A549 (cell line): ENCODE measurements at regions not wholly inside any gene's neighbourhood (a gene's known extent, or its start where the extent isn't known, plus 50 kb on each side); places are given as distances from the start of the nearest gene placed in this dataset.

ENCODE experiments used
- ATAC-seq, 2 experiments: fragments of 200-7000 bp in 1 of 2; fragments of >200 bp in 1 of 2; cut with Nextera tagmentation in 1 of 2; cut with Tn5 transposase in 1 of 2; 3 replicates each; pipeline versions ENCODE4 v1.8.0 to v1.9.1; 2018 to 2020; ENCODE audit warnings: mild to moderate bottlenecking in 1 of 2, moderate library complexity in 1 of 2
- CTCF ChIA-PET: fragments of 300-600 bp; sonication (Branson Sonifier 250); formaldehyde crosslinking; extraction: SDS; loops from one replicate; lab custom pipeline; 2021; ENCODE audit warnings: antibody characterized with exemption, inconsistent platforms; lab: Yijun Ruan, JAX
- POLR2A ChIA-PET: fragments of 350-600 bp; formaldehyde crosslinking; extraction: SDS; loops from one replicate; lab custom pipeline; 2021; ENCODE audit warnings: antibody characterized with exemption, inconsistent platforms; lab: Yijun Ruan, JAX
- DNase-seq, 2 experiments: peaks; one replicate each; pipeline versions ENCODE4 v3.0.0 to v3.0.0-alpha.2; 2011 to 2016; ENCODE audit warnings: low read depth in 1 of 2, low spot score in 1 of 2
- FAIRE-seq: peaks from 2 replicates; lab custom pipeline; 2011; peaks lifted over from hg19 to GRCh38; lab: Jason Lieb, UNC
- H3K27ac ChIP-seq, 2 experiments: fragments of >200 bp; sonication (Bioruptor Twin); formaldehyde crosslinking; 3 replicates each; pipeline ENCODE4 v1.5.1; 2016 to 2017
- H3K4me1 ChIP-seq: fragments of >200 bp; sonication (Bioruptor Twin); formaldehyde crosslinking; 3 replicates; pipeline ENCODE4 v1.6.1; 2016
- H3K4me2 ChIP-seq: fragments of >200 bp; sonication (Bioruptor Twin); formaldehyde crosslinking; 3 replicates; pipeline ENCODE4 v1.6.1; 2016
- H3K4me3 ChIP-seq: fragments of >200 bp; sonication (Bioruptor Twin); formaldehyde crosslinking; 3 replicates; pipeline ENCODE4 v1.5.1; 2016
- H3K9me3 ChIP-seq: fragments of >200 bp; sonication (Bioruptor Twin); formaldehyde crosslinking; 3 replicates; pipeline ENCODE4 v1.6.1; 2016
- CBX2 ChIP-seq: fragments of 200-600 bp; sonication (generic); IDR thresholded peaks from 2 replicates; pipeline ENCODE4 v1.6.1; 2016; ENCODE audit warnings: low read depth, mild to moderate bottlenecking, borderline replicate concordance
- EHMT2 ChIP-seq: fragments of 200-600 bp; sonication (generic); IDR thresholded peaks from 2 replicates; pipeline ENCODE4 v1.6.1; 2016; ENCODE audit warnings: antibody characterized with exemption, low read depth, mild to moderate bottlenecking, moderate library complexity
- EP300 ChIP-seq, 2 experiments: fragments of >200 bp; sonication (Bioruptor Twin); formaldehyde crosslinking; IDR thresholded peaks; 2 replicates in 1 of 2; 3 replicates in 1 of 2; pipeline ENCODE4 v1.6.1; 2016 to 2017
- FOSB ChIP-seq: fragments of 250-450 bp; sonication (Bioruptor Pico); IDR thresholded peaks from 2 replicates; pipeline ENCODE4 v1.5.0; 2020; ENCODE audit warnings: mild to moderate bottlenecking, moderate library complexity
- FOSL2 ChIP-seq, 2 experiments: fragments of 450-650 bp in 1 of 2; fragments of >200 bp in 1 of 2; sonication (Bioruptor Twin) in 1 of 2; formaldehyde crosslinking; IDR thresholded peaks; 2 replicates each; pipeline versions ENCODE4 v1.5.0 to v1.6.1; 2016 to 2020; ENCODE audit warnings: mild to moderate bottlenecking in 1 of 2, moderate library complexity in 1 of 2
- HDAC2 ChIP-seq: fragments of 200-600 bp; sonication (generic); IDR thresholded peaks from 2 replicates; pipeline ENCODE4 v1.6.1; 2016
- HEYL ChIP-seq: fragments of 250-450 bp; sonication (Bioruptor Pico); IDR thresholded peaks from 2 replicates; pipeline ENCODE4 v1.8.0; 2021; ENCODE audit warnings: mild to moderate bottlenecking, moderate library complexity
- HOXB13 ChIP-seq: fragments of 250-450 bp; sonication (Bioruptor Pico); IDR thresholded peaks from 2 replicates; pipeline ENCODE4 v1.5.0; 2020; ENCODE audit warnings: low read depth, mild to moderate bottlenecking, moderate library complexity
- KDM1A ChIP-seq: fragments of 200-600 bp; sonication (generic); IDR thresholded peaks from 2 replicates; pipeline ENCODE4 v1.6.1; 2016; ENCODE audit warnings: low read depth, mild to moderate bottlenecking
- NFE2L2 ChIP-seq: fragments of 150-350 bp; conservative IDR thresholded peaks from 2 replicates; pipeline ENCODE4 v1.6.1; 2014; ENCODE audit warnings: low read length
- NPAS2 ChIP-seq: fragments of 250-450 bp; sonication (Bioruptor Pico); IDR thresholded peaks from 2 replicates; pipeline ENCODE4 v1.8.0; 2022; ENCODE audit warnings: mild to moderate bottlenecking, moderate library complexity, borderline replicate concordance
- POLR2AphosphoS2 ChIP-seq: conservative IDR thresholded peaks from 2 replicates; pipeline ENCODE4 v1.6.1; 2012; ENCODE audit warnings: low read length, improper control_type of control experiment, inconsistent platforms
- RAD21 ChIP-seq, 2 experiments: fragments of >200 bp in 1 of 2; sonication (Bioruptor Twin) in 1 of 2; formaldehyde crosslinking in 1 of 2; IDR thresholded peaks in 1 of 2; conservative IDR thresholded peaks in 1 of 2; 2 replicates in 1 of 2; 3 replicates in 1 of 2; pipeline ENCODE4 v1.6.1; 2012 to 2018; ENCODE audit warnings: inconsistent platforms in 1 of 2
- RARB ChIP-seq: fragments of 250-450 bp; sonication (Bioruptor Pico); IDR thresholded peaks from 2 replicates; pipeline ENCODE4 v1.8.0; 2021; ENCODE audit warnings: mild to moderate bottlenecking, moderate library complexity
- RNF2 ChIP-seq: fragments of 200-600 bp; sonication (generic); IDR thresholded peaks from 2 replicates; pipeline ENCODE4 v1.6.1; 2016; ENCODE audit warnings: low read depth, mild to moderate bottlenecking, antibody characterized with exemption, moderate library complexity, borderline replicate concordance
- SMC3 ChIP-seq: fragments of >200 bp; sonication (Bioruptor Twin); formaldehyde crosslinking; IDR thresholded peaks from 3 replicates; pipeline ENCODE4 v1.6.1; 2018; ENCODE audit warnings: inconsistent platforms
- SREBF2 ChIP-seq: fragments of 450-650 bp; IDR thresholded peaks from 2 replicates; pipeline ENCODE4 v1.6.1; 2014; ENCODE audit warnings: mild to moderate bottlenecking, moderate library complexity
- TFCP2L1 ChIP-seq: fragments of 250-450 bp; sonication (Bioruptor Pico); IDR thresholded peaks from 2 replicates; pipeline ENCODE4 v1.5.0; 2021; ENCODE audit warnings: mild to moderate bottlenecking
- ZFP36 ChIP-seq: fragments of 450-650 bp; IDR thresholded peaks from 2 replicates; pipeline ENCODE4 v1.6.1; 2014; ENCODE audit warnings: borderline replicate concordance; ENCODE audit not compliant: partially characterized antibody
- ZNF302 ChIP-seq: fragments of 250-450 bp; sonication (Bioruptor Pico); IDR thresholded peaks from 2 replicates; pipeline ENCODE4 v1.9.0; 2021; ENCODE audit warnings: inconsistent platforms, mild to moderate bottlenecking, moderate library complexity
- ZSCAN20 ChIP-seq: fragments of 250-450 bp; sonication (Bioruptor Pico); IDR thresholded peaks from 2 replicates; pipeline ENCODE4 v1.8.0; 2022; ENCODE audit warnings: mild to moderate bottlenecking, moderate library complexity
- WGBS: methylation state at CpG from one replicate; pipeline ENCODE4 v1.1.6; 2017; ENCODE audit errors: missing lambda C conversion rate; 5-methylcytosine and 5-hydroxymethylcytosine counted together
- TF ChIP-seq, protein P1 (sequence below): IDR thresholded peaks from 2 replicates; pipeline ENCODE4 v1.6.1; 2012
- TF ChIP-seq, protein P2 (sequence below): IDR thresholded peaks from 2 replicates; pipeline ENCODE4 v1.6.1; 2012; ENCODE audit warnings: low read depth, borderline replicate concordance
- TF ChIP-seq, protein P3 (sequence below): fragments of >200 bp; sonication (Bioruptor Twin); formaldehyde crosslinking; IDR thresholded peaks from 2 replicates; pipeline ENCODE4 v1.6.1; 2016
- TF ChIP-seq, protein P4 (sequence below): fragments of >200 bp; sonication (Bioruptor Twin); formaldehyde crosslinking; IDR thresholded peaks from 3 replicates; pipeline ENCODE4 v1.5.1; 2016
- TF ChIP-seq, protein P5 (sequence below): fragments of 450-650 bp; IDR thresholded peaks from 2 replicates; pipeline ENCODE4 v1.6.1; 2014; ENCODE audit warnings: antibody characterized with exemption

DNA sequence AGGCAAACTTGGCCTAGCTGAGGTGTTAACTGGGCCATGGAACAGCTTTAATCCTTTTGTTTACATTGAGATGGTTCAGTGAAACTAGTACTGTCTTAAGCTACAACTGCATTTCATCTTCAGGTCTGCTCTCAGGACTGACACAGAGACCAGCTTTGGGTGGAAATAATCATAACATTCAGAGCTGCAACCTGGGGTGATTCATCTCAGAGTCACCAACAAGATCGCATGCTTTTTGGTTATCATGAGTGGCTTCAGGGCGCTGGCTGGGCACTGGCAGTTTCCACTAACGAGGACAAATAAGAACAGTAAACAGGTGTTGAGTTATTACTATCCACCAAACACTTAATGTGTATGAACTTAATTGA lies 60.9 kb upstream of the PAX6 start:
- TF ChIP-seq SREBF2 = no peak
- no peak for TF ChIP-seq TFCP2L1 (CRISPR knock-in tag)
- TF ChIP-seq CBX2 = no peak
- no peak for TF ChIP-seq NPAS2 (CRISPR knock-in tag)
- TF ChIP-seq HDAC2 = no peak
- TF ChIP-seq, protein P1, sequence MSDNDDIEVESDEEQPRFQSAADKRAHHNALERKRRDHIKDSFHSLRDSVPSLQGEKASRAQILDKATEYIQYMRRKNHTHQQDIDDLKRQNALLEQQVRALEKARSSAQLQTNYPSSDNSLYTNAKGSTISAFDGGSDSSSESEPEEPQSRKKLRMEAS = no peak
- TF ChIP-seq, protein P2, sequence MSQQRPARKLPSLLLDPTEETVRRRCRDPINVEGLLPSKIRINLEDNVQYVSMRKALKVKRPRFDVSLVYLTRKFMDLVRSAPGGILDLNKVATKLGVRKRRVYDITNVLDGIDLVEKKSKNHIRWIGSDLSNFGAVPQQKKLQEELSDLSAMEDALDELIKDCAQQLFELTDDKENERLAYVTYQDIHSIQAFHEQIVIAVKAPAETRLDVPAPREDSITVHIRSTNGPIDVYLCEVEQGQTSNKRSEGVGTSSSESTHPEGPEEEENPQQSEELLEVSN = no peak
- TF ChIP-seq POLR2AphosphoS2 = no peak
- no peak for TF ChIP-seq HOXB13
- ChIA-PET POLR2A (no interaction called here), CTCF (interaction anchor here (0.6 to 6.7 kb wide), 28 partner anchors 12 to 912 kb away, joined by 3 to 65 read pairs (median 5); no protein-coding TSS in a partner anchor)
- Histone ChIP-seq H3K27ac (no peak overlapping the region), H3K4me2 (no peak overlapping the region), H3K9me3 (no peaks in the 10 kb centered on the region), H3K4me1 (no peaks in the 10 kb centered on the region; the same call in 2 of the 3 replicates), H3K4me3 (no peak overlapping the region)
- DNase-seq (no peak), FAIRE-seq (no peak), ATAC-seq (no peak)
- WGBS = 33% methylated on average over 3 of the region's 3 CpGs

DNA sequence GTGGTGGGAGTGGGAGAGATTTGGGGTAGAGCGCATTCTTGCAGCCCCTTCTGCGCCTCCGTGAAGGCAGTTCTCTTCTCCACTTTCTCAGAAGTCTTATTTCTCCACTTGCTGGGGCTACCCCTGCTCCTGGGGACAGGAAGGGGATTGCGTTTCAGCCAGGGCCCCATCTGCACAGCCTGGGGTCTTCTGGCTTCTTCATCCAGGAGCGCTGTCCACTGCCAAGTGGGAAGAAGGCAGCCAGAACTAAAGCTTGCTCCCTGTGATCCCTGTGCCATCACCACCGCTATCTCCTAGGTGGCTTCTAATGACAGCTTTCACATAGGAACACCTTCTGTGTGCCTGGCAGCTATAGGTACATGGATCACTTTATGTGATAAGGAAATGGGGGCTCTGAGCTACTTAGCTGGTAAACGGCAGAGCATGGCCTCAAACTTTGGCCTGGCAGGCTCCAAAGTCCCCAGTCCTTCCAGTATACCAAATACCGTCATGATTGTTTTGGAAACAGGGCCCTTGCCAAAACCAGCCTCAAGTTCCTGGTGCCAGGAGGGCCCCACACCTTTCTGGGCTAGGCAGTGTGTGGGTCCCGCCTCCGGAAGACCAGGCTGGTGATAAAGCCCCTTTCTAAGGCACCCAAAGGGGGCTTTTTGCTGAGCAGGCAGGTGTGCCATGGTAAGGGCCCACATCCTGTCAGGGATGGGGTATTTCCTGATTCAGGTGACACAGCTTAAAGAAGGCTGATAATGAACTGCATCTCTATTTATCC lies 60.4 kb upstream of the PAX6 start:
- peak overlapping the region; percentile 59 for H3K4me2 ChIP-seq
- CTCF ChIA-PET = interaction anchor here (0.6 to 6.7 kb wide), 59 partner anchors 8 to 911 kb away, joined by 3 to 65 read pairs (median 4); partner anchors contain the start of genes DCDC1 and DNAJC24
- no peaks in the 10 kb centered on the region for H3K9me3 ChIP-seq
- H3K27ac ChIP-seq = no peak overlapping the region
- WGBS = 40% methylated on average over 10 of the region's 10 CpGs
- TF ChIP-seq EP300 (IDR thresholded peaks at IDR 0.05) (no peak), RARB (no peak), SMC3 (no peak), HEYL (CRISPR knock-in tag) (no peak), ZNF302 (CRISPR knock-in tag) (no peak), FOSL2 (IDR thresholded peaks at IDR 0.05) (no peak), FOSL2 (CRISPR knock-in tag; IDR thresholded peaks at IDR 0.05) (no peak), ZFP36 (no peak), EHMT2 (no peak), NFE2L2 (no peak), RAD21 (conservative IDR thresholded peaks at IDR 0.05 in 1 of 2, IDR thresholded peaks at IDR 0.05 in 1 of 2) (no peak; a peak in 1 of 5 replicates), RNF2 (no peak), POLR2AphosphoS2 (no peak), ZSCAN20 (CRISPR knock-in tag) (no peak), FOSB (CRISPR knock-in tag) (no peak), KDM1A (no peak)
- TF ChIP-seq, protein P3, sequence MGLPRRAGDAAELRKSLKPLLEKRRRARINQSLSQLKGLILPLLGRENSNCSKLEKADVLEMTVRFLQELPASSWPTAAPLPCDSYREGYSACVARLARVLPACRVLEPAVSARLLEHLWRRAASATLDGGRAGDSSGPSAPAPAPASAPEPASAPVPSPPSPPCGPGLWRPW = no peak
- TF ChIP-seq, protein P2 = no peak
- TF ChIP-seq, protein P4, sequence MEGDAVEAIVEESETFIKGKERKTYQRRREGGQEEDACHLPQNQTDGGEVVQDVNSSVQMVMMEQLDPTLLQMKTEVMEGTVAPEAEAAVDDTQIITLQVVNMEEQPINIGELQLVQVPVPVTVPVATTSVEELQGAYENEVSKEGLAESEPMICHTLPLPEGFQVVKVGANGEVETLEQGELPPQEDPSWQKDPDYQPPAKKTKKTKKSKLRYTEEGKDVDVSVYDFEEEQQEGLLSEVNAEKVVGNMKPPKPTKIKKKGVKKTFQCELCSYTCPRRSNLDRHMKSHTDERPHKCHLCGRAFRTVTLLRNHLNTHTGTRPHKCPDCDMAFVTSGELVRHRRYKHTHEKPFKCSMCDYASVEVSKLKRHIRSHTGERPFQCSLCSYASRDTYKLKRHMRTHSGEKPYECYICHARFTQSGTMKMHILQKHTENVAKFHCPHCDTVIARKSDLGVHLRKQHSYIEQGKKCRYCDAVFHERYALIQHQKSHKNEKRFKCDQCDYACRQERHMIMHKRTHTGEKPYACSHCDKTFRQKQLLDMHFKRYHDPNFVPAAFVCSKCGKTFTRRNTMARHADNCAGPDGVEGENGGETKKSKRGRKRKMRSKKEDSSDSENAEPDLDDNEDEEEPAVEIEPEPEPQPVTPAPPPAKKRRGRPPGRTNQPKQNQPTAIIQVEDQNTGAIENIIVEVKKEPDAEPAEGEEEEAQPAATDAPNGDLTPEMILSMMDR = no peak; the same call in 2 of the 3 replicates
- TF ChIP-seq, protein P5, sequence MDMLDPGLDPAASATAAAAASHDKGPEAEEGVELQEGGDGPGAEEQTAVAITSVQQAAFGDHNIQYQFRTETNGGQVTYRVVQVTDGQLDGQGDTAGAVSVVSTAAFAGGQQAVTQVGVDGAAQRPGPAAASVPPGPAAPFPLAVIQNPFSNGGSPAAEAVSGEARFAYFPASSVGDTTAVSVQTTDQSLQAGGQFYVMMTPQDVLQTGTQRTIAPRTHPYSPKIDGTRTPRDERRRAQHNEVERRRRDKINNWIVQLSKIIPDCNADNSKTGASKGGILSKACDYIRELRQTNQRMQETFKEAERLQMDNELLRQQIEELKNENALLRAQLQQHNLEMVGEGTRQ = no peak
- TF ChIP-seq, all 56 proteins: peak for 0
- no peaks in the 10 kb centered on the region; the same call in 2 of the 3 replicates for H3K4me1 ChIP-seq
- no peak for FAIRE-seq
- no peak overlapping the region for H3K4me3 ChIP-seq
- peak in 1 of 2 experiments; percentile 14; a peak in 1 of 6 replicates for ATAC-seq
- no peak for DNase-seq
- POLR2A ChIA-PET = no interaction called here
